GM19467 (cell line): ENCODE measurements at regions not wholly inside any gene's neighbourhood (a gene's known extent, or its start where the extent isn't known, plus 50 kb on each side); places are given as distances from the start of the nearest gene placed in this dataset.

ENCODE experiments used
- ATAC-seq: cut with Tn5 transposase; IDR thresholded peaks from one replicate; pipeline ENCODE4 v1.9.1; 2021; ENCODE audit warnings: mild to moderate bottlenecking, moderate library complexity; ENCODE audit not compliant: unreplicated experiment

DNA sequence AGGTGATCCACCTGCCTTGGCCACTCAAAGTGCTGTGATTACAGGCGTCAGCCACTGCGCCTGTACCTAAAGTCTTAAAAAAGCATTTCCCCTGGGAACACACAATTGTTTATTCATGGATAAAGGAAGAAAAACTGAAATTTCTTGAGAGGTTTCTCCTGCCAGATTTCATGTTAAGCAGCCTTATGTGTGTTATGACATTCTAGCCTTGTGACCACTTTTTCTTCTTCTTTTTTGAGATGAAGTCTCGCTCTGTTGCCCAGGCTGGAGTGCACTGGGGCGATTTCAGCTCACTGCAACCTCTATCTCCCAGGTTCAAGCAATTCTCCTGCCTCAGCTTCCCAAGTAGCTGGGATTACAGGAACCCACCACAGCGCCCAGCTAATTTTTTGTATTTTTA is 57.8 kb upstream of the PLAC8 start:
- no peak for ATAC-seq

DNA sequence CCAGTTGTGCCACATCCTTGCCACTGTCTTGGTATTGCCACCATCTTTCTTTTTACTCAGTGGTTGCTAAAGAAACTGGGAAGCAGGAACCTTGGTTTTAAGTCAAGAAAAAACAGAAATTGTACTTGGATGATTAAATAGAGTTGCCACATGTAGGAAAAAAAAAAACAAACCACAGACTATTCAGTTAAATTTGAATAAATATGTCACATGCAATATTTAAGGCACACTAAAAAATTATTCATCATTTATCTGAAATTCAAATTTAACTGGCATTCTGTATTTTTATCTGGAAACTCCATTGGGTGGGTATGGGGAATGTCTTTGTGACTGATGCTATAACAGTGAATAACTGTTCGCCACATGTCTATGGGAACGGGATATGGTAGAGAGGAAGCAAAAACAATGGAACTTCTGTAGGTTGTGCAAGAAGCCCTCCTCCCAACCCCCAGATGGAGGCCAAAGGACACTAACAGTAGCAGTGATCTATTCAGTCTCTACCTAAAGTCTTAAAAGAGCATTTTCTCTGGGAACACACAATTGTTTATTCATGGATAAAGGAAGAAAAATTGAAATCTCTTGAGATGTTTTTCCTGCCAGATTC is 57.0 kb upstream of the PLAC8 start:
- no peak for ATAC-seq

DNA sequence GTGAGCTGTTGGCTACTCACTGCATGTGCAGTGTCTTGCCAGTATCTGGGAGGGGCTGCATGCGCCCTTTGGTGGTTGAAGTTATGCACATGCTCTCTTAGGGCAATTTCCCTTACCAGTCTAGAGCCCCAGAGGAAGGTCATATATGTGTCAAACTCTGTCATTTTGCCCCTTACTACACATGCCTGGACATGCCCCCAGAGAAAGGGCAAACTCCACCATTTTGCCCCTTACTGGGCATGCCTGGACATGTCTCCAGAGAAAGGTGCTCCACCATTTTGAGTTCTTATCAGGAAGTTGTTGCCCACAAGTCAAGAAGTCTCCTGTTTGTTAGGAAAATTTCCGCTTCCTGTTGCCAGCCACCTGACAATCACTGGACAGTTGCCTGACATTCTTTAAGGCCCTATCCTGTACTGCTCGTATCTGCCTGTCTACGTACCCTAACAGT is 56.4 kb upstream of the PLAC8 start:
- ATAC-seq, result no peak
